ENCODE measurements at regions not wholly inside any gene's neighbourhood (a gene's known extent, or its start where the extent isn't known, plus 50 kb on each side); places are given as distances from the start of the nearest gene placed in this dataset.

- TF ChIP-seq CTCF (IDR thresholded peaks at IDR 0.05 in 4 of 5, conservative IDR thresholded peaks at IDR 0.05 in 1 of 5) = no peak
- no peak for TF ChIP-seq POLR2A (IDR thresholded peaks at IDR 0.05)
These were observed 61.3 kb upstream of the RNF38 start for GRCh38 chr9:36461323-36461722.
